ENCODE measurements at regions not wholly inside any gene's neighbourhood (a gene's known extent, or its start where the extent isn't known, plus 50 kb on each side); places are given as distances from the start of the nearest gene placed in this dataset.

DNA sequence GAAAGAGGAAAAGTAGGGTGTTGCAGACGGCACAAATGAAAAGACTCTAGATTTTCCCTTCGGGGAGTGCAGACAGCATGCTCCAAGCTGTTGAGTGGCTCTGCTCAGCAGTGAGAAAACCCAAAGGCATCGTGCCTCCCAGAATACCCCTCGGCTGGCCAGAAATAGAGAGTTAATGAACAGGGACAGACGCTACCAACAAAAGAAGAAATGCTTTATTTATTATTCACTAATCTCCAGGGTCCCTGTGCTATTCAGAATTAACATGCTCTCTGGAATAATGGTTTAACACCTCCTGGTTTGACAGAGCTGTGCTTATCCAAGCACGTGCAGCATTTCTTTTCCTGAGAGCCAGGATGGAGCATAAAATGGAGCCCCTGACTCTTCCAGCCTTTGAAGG, 82.3 kb downstream of the AQP4 start:
- TF ChIP-seq CTCF (IDR thresholded peaks at IDR 0.05) (no peak), SMC3 (IDR thresholded peaks at IDR 0.05; ENCODE audit: low read depth, low read length) (no peak), MXI1 (IDR thresholded peaks at IDR 0.05; ENCODE audit: low read depth, low read length) (no peak)
- TF ChIP-seq, protein P1, sequence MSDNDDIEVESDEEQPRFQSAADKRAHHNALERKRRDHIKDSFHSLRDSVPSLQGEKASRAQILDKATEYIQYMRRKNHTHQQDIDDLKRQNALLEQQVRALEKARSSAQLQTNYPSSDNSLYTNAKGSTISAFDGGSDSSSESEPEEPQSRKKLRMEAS (IDR thresholded peaks at IDR 0.05; ENCODE audit: low read depth), result no peak

Measured in SK-N-SH (cell line).